GM12801 (cell line): ENCODE measurements at regions not wholly inside any gene's neighbourhood (a gene's known extent, or its start where the extent isn't known, plus 50 kb on each side); places are given as distances from the start of the nearest gene placed in this dataset.

Experiments used
- TF ChIP-seq, protein P1 (sequence below): IDR thresholded peaks from one replicate; pipeline ENCODE4 v1.5.1; 2011; ENCODE audit warnings: control low read depth; ENCODE audit not compliant: insufficient read length; ENCODE audit errors: extremely low read depth

DNA sequence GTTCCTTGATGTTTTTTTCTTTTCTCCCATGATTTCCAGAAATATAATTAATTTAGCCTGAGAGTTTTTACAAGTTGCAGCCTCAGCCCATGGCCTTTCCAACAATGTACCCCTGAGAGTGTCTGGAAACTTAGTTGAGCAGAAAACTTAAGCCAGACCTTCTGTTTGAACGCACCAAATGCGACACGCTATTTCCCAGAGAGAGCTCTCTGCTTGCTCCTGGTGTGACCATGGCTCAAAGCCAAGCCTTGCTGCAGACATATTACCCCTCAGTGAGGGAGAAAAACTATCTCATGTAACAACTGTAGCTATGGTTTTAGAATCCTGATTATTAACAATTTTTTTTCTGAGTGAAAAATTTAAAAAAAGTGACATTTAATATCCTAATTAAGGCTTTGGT is 1204.5 kb upstream of the SLC10A2 start:
- TF ChIP-seq, protein P1, sequence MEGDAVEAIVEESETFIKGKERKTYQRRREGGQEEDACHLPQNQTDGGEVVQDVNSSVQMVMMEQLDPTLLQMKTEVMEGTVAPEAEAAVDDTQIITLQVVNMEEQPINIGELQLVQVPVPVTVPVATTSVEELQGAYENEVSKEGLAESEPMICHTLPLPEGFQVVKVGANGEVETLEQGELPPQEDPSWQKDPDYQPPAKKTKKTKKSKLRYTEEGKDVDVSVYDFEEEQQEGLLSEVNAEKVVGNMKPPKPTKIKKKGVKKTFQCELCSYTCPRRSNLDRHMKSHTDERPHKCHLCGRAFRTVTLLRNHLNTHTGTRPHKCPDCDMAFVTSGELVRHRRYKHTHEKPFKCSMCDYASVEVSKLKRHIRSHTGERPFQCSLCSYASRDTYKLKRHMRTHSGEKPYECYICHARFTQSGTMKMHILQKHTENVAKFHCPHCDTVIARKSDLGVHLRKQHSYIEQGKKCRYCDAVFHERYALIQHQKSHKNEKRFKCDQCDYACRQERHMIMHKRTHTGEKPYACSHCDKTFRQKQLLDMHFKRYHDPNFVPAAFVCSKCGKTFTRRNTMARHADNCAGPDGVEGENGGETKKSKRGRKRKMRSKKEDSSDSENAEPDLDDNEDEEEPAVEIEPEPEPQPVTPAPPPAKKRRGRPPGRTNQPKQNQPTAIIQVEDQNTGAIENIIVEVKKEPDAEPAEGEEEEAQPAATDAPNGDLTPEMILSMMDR: no peak

DNA sequence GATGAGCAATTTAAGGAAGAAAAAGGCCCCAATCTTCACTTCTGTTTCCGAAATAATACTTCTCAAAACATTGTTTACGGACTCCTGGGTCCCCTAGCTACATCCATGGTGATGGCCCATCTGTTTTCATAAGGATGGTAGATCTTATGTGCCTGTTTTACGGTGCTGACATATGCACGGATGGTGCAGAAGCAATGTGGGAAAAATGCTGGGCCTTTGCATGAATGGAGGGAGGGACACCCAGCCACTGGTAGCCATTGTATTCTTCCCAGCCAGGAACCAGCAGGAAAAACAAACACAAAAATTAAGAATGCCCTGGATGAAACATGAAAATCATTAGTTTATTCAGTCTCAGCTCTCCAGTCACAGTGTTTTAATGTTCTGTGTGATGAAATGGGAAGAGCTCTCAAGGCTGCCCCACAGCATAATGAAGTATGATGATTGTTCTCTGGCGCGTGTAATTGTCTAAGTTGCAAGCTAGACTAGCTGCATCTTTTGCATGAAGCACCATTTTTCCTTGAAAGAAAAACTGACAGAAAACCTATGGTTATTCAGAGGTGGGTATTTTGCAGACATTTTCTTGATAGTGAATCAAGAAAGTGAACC is 1201.1 kb upstream of the SLC10A2 start:
- TF ChIP-seq, protein P1: no peak

DNA sequence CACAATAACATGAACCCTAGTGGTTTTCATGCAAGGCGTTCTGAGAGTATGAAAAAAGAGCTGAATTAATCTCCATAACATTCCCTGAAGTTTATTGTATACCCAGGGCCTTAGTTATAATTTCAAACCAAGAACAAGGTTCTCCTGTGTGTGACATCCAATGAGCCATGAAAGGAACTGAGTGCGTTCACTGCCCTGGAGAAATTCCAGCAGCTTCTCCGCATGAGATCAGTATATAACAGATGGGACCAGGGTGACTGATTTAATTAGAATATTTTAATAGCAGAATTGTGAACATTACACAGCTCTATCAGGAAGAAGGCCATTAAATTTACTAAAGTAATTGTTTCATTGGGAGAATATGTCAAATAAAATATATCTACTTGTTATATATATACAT is 1190.5 kb upstream of the SLC10A2 start:
- TF ChIP-seq, protein P1: no peak

DNA sequence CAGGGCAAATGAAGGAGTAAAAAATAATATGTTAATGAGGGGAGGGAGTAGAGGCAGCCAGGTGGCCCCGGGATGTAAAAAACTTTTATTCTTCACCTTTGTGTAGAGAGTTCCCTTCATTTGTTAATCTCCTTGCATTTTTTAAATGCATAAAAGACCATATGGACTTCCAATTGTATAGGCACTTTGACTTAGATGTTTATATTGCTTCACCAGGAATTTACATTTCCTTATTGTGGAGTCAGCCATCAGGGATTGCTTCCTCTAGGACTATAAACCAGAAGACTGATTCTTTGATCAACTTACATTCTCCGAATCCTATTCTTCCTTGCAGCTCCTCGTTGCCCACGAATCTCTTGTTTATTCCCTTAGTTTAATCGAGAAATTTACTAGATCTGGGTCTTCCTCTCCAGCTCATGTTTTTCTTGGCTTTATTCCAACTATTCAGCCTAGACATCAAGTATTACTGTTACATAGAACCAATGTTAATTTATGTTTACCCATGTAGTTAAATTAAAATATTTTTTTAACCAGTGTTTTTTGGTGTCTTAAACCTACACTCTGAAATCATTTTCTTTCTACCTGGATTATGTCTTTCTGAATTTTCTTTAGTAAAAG is 1187.0 kb upstream of the SLC10A2 start:
- TF ChIP-seq, protein P1: no peak

DNA sequence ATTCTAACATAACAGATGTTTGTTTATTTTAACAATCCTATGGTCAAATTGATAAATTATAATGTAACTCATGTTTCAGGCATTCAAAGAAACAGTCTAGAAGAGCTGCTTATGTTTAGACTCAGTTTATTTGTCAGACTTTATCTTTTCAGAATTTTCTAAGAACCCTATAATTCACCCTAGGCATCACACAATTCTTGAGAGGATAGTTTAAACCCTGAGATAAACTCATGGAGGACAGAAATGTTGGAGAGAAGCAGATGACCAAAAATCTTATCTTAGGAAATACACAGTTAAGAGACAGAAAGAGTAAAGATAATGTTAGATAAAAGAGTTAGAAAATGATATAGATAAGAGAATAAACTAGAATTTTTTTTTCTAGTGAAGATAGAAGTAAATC is 1185.7 kb upstream of the SLC10A2 start:
- TF ChIP-seq, protein P1: no peak

DNA sequence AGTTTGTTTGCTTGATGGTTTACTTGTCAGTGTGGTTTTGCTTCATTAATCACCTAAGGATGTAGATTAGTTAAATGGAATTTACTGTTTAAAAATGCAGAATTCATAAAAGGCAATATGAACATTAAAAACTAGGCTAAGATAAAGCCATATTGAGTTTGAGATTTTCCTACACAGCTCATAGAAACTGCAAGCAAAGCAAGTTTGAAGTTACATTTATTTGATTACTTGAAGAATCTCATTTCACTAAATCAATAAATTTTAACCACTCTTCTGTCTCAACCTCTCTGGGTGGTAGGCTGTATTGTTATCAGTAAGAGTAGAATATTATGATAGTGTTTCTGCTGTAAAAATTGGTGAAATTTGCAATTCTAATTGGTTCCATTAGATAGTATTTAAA is 1180.7 kb upstream of the SLC10A2 start:
- TF ChIP-seq, protein P1: no peak

DNA sequence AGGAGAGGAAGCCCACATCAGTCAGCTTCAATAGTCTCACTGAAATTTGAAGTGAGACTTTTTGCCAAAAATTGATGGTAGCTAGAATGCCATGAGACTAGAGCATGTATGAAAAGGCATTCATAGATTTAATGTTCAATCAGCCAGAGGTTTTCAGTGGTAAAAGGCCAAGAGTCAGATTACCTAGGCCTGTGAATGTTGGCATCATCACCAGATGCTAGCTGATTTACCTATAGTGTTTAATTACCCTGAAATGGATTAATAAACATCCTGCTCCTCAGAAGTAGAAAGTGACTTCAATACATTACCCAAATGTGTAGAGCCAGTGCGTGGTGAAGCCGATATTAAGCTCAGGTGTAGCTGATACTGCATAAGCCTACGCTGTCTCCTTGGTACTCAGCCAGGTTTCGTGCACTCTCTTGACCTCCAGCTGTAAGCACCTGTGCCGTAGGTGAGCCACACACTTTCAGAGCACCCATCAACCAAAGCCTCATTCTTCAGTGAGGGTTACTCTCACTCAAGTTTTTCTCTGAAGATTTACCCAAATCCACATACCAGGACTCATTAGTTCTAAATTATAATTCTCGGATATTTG is 1140.3 kb upstream of the SLC10A2 start:
- TF ChIP-seq, protein P1: no peak
